ENCODE measurements at regions not wholly inside any gene's neighbourhood (a gene's known extent, or its start where the extent isn't known, plus 50 kb on each side); places are given as distances from the start of the nearest gene placed in this dataset.

GRCh38 chr5:5645891-5646290 lies 223.4 kb downstream of the ICE1 start:
- intact Hi-C loops (cut with DNase I): no loop called here
- Histone ChIP-seq H3K27ac (replicated peaks in 1 of 4) (no peak overlapping the region), H3K36me3 (no peaks in the 10 kb centered on the region), H3K4me3 (no peak overlapping the region), H3K4me1 (peaks cover 3 to 33% (median 14%) of the 10 kb centered on the region in 4 donors), H3K27me3 (no peaks in the 10 kb centered on the region), H3K9me3 (no peaks in the 10 kb centered on the region)
- no peak for TF ChIP-seq EP300 (IDR thresholded peaks at IDR 0.05)
- TF ChIP-seq POLR2AphosphoS5 (IDR thresholded peaks at IDR 0.05): no peak
- no peak for TF ChIP-seq POLR2A (IDR thresholded peaks at IDR 0.05; ENCODE audit: low read depth)
- 79% methylated on average over 5 of the region's 5 CpGs for WGBS
- peak; percentile 75 for DNase-seq (ENCODE audit: extremely low spot score)

- peak; percentile 87 for DNase-seq (ENCODE audit: extremely low spot score)
- Histone ChIP-seq H3K9me3 (no peaks in the 10 kb centered on the region), H3K27ac (replicated peaks in 1 of 4) (peak overlapping the region in 2 of 4 donors; percentile 22 to 54), H3K27me3 (no peaks in the 10 kb centered on the region), H3K4me1 (peaks cover 3 to 28% (median 10%) of the 10 kb centered on the region in 4 donors), H3K36me3 (no peaks in the 10 kb centered on the region), H3K4me3 (no peak overlapping the region)
- intact Hi-C loops (cut with DNase I): no loop called here
- 79% methylated on average over 2 of the region's 2 CpGs for WGBS
- no peak for TF ChIP-seq CTCF (IDR thresholded peaks at IDR 0.05)
- TF ChIP-seq POLR2AphosphoS5 (IDR thresholded peaks at IDR 0.05): no peak
- TF ChIP-seq EP300 (IDR thresholded peaks at IDR 0.05): no peak
- TF ChIP-seq POLR2A (IDR thresholded peaks at IDR 0.05; ENCODE audit: low read depth): no peak
Observed at GRCh38 chr5:5645198-5645597, 222.7 kb downstream of the ICE1 start.

- TF ChIP-seq EP300 (IDR thresholded peaks at IDR 0.05) (no peak), CTCF (IDR thresholded peaks at IDR 0.05) (no peak), POLR2A (IDR thresholded peaks at IDR 0.05; ENCODE audit: low read depth) (no peak), POLR2AphosphoS5 (IDR thresholded peaks at IDR 0.05) (no peak)
- Histone ChIP-seq H3K36me3 (no peaks in the 10 kb centered on the region), H3K4me1 (peaks cover 3 to 22% (median 10%) of the 10 kb centered on the region in 4 donors), H3K9me3 (no peaks in the 10 kb centered on the region), H3K27me3 (no peaks in the 10 kb centered on the region), H3K4me3 (no peak overlapping the region), H3K27ac (replicated peaks in 1 of 4) (peak overlapping the region in 1 of 4 donors; percentile 54)
- DNase-seq (ENCODE audit: extremely low spot score): peak; percentile 82
- 45% methylated on average over 6 of the region's 6 CpGs for WGBS
- intact Hi-C loops (cut with DNase I): no loop called here
Observed at GRCh38 chr5:5644249-5644648, 221.8 kb downstream of the ICE1 start.

GRCh38 chr5:5643481-5643880 lies 221.0 kb downstream of the ICE1 start:
- H3K36me3 ChIP-seq: no peaks in the 10 kb centered on the region
- H3K9me3 ChIP-seq: no peaks in the 10 kb centered on the region
- H3K4me1 ChIP-seq: peaks cover 10 to 30% (median 18%) of the 10 kb centered on the region in 4 donors
- no peak for DNase-seq (ENCODE audit: extremely low spot score)
- 85% methylated on average over 4 of the region's 4 CpGs for WGBS
- intact Hi-C loops (cut with DNase I): no loop called here
- peak overlapping the region in 1 of 4 donors; percentile 54 for H3K27ac ChIP-seq (replicated peaks in 1 of 4)
- H3K4me3 ChIP-seq: no peak overlapping the region
- H3K27me3 ChIP-seq: no peaks in the 10 kb centered on the region
- no peak for TF ChIP-seq EP300 (IDR thresholded peaks at IDR 0.05)

GRCh38 chr5:5638211-5638610 lies 215.7 kb downstream of the ICE1 start:
- intact Hi-C loops (cut with DNase I): loop anchor here (5.0 kb wide), 1 partner anchor 66 kb away; no protein-coding TSS in a partner anchor
- WGBS: 25% methylated on average over 4 of the region's 4 CpGs
- H3K36me3 ChIP-seq: no peaks in the 10 kb centered on the region
- peak overlapping the region; percentile 79 to 84 (median 81) for H3K27ac ChIP-seq (replicated peaks in 1 of 4)
- no peaks in the 10 kb centered on the region for H3K27me3 ChIP-seq
- H3K4me3 ChIP-seq: no peak overlapping the region
- TF ChIP-seq EP300 (IDR thresholded peaks at IDR 0.05) (no peak), POLR2AphosphoS5 (IDR thresholded peaks at IDR 0.05) (peak; percentile 47 to 60), POLR2A (IDR thresholded peaks at IDR 0.05; ENCODE audit: low read depth) (no peak), CTCF (IDR thresholded peaks at IDR 0.05) (no peak)
- no peak for DNase-seq (ENCODE audit: extremely low spot score)
- peaks cover 14 to 37% (median 30%) of the 10 kb centered on the region in 4 donors for H3K4me1 ChIP-seq
- H3K9me3 ChIP-seq: no peaks in the 10 kb centered on the region

GRCh38 chr5:5637173-5637572 lies 214.7 kb downstream of the ICE1 start:
- H3K27me3 ChIP-seq: no peaks in the 10 kb centered on the region
- H3K36me3 ChIP-seq: no peaks in the 10 kb centered on the region
- intact Hi-C loops (cut with DNase I): loop anchor here (5.0 kb wide), 1 partner anchor 65 kb away; no protein-coding TSS in a partner anchor
- DNase-seq (ENCODE audit: extremely low spot score): no peak
- peaks cover 14 to 37% (median 30%) of the 10 kb centered on the region in 4 donors for H3K4me1 ChIP-seq
- H3K4me3 ChIP-seq: no peak overlapping the region
- H3K27ac ChIP-seq (replicated peaks in 1 of 4): peak overlapping the region in 1 of 4 donors; percentile 84
- 41% methylated on average over 2 of the region's 2 CpGs for WGBS
- no peaks in the 10 kb centered on the region for H3K9me3 ChIP-seq
- TF ChIP-seq EP300 (IDR thresholded peaks at IDR 0.05) (no peak), CTCF (IDR thresholded peaks at IDR 0.05) (no peak), POLR2A (IDR thresholded peaks at IDR 0.05; ENCODE audit: low read depth) (no peak), POLR2AphosphoS5 (IDR thresholded peaks at IDR 0.05) (no peak)
